K562 (cell line): ENCODE measurements at regions not wholly inside any gene's neighbourhood (a gene's known extent, or its start where the extent isn't known, plus 50 kb on each side); places are given as distances from the start of the nearest gene placed in this dataset.
A peak's percentile ranks its signal among the peaks of the same experiment; 100 is the strongest.

Experiments used
- ATAC-seq: fragments of 200-7000 bp; cut with Tn5 transposase; 3 replicates; pipeline ENCODE4 v1.9.1; 2020; ENCODE audit warnings: moderate library complexity
- BruUV-seq: library from RNA; stranded (reverse); fragments of 400-500 nt; replicated peaks from 2 replicates; lab custom pipeline; 2021; lab: Mats Ljungman, UMichigan
- CTCF ChIA-PET: fragments of 300-600 bp; formaldehyde crosslinking; extraction: SDS; loops from one replicate; lab custom pipeline; 2021; ENCODE audit warnings: low intra/inter-chr PET ratio; lab: Yijun Ruan, JAX
- POLR2A ChIA-PET: fragments of 300-600, 350-650 bp; sonication (Branson Sonifier 250); formaldehyde crosslinking; extraction: SDS; loops from one replicate; lab custom pipeline; 2021; ENCODE audit warnings: antibody characterized with exemption, inconsistent platforms; lab: Yijun Ruan, JAX
- DNase-seq, 4 experiments: peaks; one replicate each; pipeline versions ENCODE4 v3.0.0 to v3.0.0-alpha.2; 2011 to 2018; ENCODE audit warnings: low spot score in 3 of 4, mixed read lengths in 3 of 4; ENCODE audit errors: extremely low read depth in 1 of 4
- FAIRE-seq: peaks from 2 replicates; lab custom pipeline; 2011; peaks lifted over from hg19 to GRCh38; lab: Jason Lieb, UNC
- H2AFZ ChIP-seq: 2 replicates; pipeline ENCODE4 v1.6.0; 2011; ENCODE audit warnings: low read depth, low read length, control low read depth, inconsistent platforms
- H3K27ac ChIP-seq: fragments of 200-600 bp; 3 replicates; pipeline ENCODE4 v1.8.0; 2011; ENCODE audit warnings: low read depth, mild to moderate bottlenecking, control low read depth, inconsistent platforms, low read length, moderate library complexity, mixed read lengths; ENCODE audit errors: extremely low read depth
- H3K27me3 ChIP-seq, 2 experiments: fragments of 300-600 bp in 1 of 2; 2 replicates in 1 of 2; 3 replicates in 1 of 2; pipeline versions ENCODE4 v1.6.0 to v1.8.0; 2011; ENCODE audit warnings: inconsistent platforms in 2 of 2, low read length in 2 of 2, mild to moderate bottlenecking in 1 of 2, mixed read lengths in 1 of 2, moderate library complexity in 1 of 2; ENCODE audit not compliant: control insufficient read depth in 2 of 2, insufficient read depth in 2 of 2
- H3K36me3 ChIP-seq: fragments of 300-600 bp; 3 replicates; pipeline ENCODE4 v1.8.0; 2011; ENCODE audit warnings: mild to moderate bottlenecking, low read length, inconsistent platforms; ENCODE audit not compliant: control insufficient read depth, insufficient read depth
- H3K4me1 ChIP-seq, 2 experiments: fragments of 200-600 bp in 1 of 2; replicated peaks in 1 of 2; 2 replicates in 1 of 2; 3 replicates in 1 of 2; pipeline versions ENCODE4 v1.5.1 to v1.8.0; 2011; ENCODE audit warnings: inconsistent platforms in 2 of 2, low read length in 2 of 2, mild to moderate bottlenecking in 1 of 2, mixed read lengths in 1 of 2, moderate library complexity in 1 of 2; ENCODE audit not compliant: control insufficient read depth in 2 of 2, insufficient read depth in 2 of 2
- H3K4me2 ChIP-seq: 2 replicates; pipeline ENCODE4 v1.6.1; 2011; ENCODE audit warnings: low read length, control low read depth, inconsistent platforms, mixed read lengths; ENCODE audit not compliant: insufficient read depth
- H3K4me3 ChIP-seq: fragments of 200-600 bp; sonication (generic), shearing (Covaris generic); 2 replicates; pipeline ENCODE4 v1.5.1; 2016; ENCODE audit warnings: control low read depth, inconsistent platforms
- H3K79me2 ChIP-seq: fragments of 200-600 bp; 3 replicates; pipeline ENCODE4 v1.8.0; 2011; ENCODE audit warnings: low read length, inconsistent platforms; ENCODE audit not compliant: control insufficient read depth, insufficient read depth
- H3K9ac ChIP-seq, 2 experiments: 2 replicates each; pipeline versions ENCODE4 v1.6.0 to v1.6.1; 2011; ENCODE audit warnings: low read depth in 2 of 2, low read length in 2 of 2, control low read depth in 1 of 2, inconsistent platforms in 1 of 2, mild to moderate bottlenecking in 1 of 2, mixed read lengths in 1 of 2; ENCODE audit not compliant: insufficient read depth in 1 of 2
- H3K9me1 ChIP-seq: one replicate; pipeline ENCODE4 v1.6.0; 2011; ENCODE audit warnings: inconsistent platforms, mild to moderate bottlenecking, low read length, moderate library complexity; ENCODE audit not compliant: control insufficient read depth, insufficient read depth
- H3K9me3 ChIP-seq: replicated peaks from 2 replicates; pipeline ENCODE4 v1.5.1; 2011; ENCODE audit warnings: low read depth, low read length, inconsistent platforms; ENCODE audit not compliant: control insufficient read depth, insufficient read depth
- H4K20me1 ChIP-seq: replicated peaks from 2 replicates; pipeline ENCODE4 v1.6.1; 2011; ENCODE audit warnings: low read length, inconsistent platforms, mixed read lengths; ENCODE audit not compliant: control insufficient read depth, insufficient read depth
- MAFF ChIP-seq: IDR thresholded peaks from 2 replicates; pipeline ENCODE4 v1.6.1; 2012; ENCODE audit warnings: low read length, improper control_type of control experiment
- NCOA2 ChIP-seq, 2 experiments: fragments of 450-650 bp; IDR thresholded peaks; 2 replicates each; pipeline ENCODE4 v1.6.1; 2018; ENCODE audit warnings: mild to moderate bottlenecking in 2 of 2, moderate library complexity in 1 of 2; ENCODE audit not compliant: partially characterized antibody in 2 of 2
- NFIC ChIP-seq: fragments of 450-650 bp; IDR thresholded peaks from 2 replicates; pipeline ENCODE4 v1.6.1; 2017; ENCODE audit warnings: mild to moderate bottlenecking, inconsistent platforms
- PRMT5 ChIP-seq: sonication (generic); formaldehyde crosslinking; IDR thresholded peaks from 2 replicates; pipeline ENCODE4 v1.5.0; 2020; ENCODE audit warnings: missing genetic modification reagents
- TCF7 ChIP-seq: sonication (generic); IDR thresholded peaks from 2 replicates; pipeline ENCODE4 v1.6.1; 2016; ENCODE audit warnings: antibody characterized with exemption, borderline replicate concordance
- YBX1 ChIP-seq: fragments of 450-650 bp; IDR thresholded peaks from 2 replicates; pipeline ENCODE4 v1.7.1; 2016; ENCODE audit warnings: mild to moderate bottlenecking
- ZNF316 ChIP-seq: fragments of 450-650 bp; IDR thresholded peaks from 2 replicates; pipeline ENCODE4 v1.6.1; 2016
- WGBS: fragments of 100-300 bp; shearing (Covaris generic); methylation state at CpG from one replicate; pipeline ENCODE4 v1.1.6; 2016; ENCODE audit warnings: low coverage, mixed read lengths; ENCODE audit not compliant: insufficient coverage; ENCODE audit errors: missing lambda C conversion rate; 5-methylcytosine and 5-hydroxymethylcytosine counted together
- in situ Hi-C: fragments of 300-500 bp; cut with MboI; formaldehyde crosslinking; loops from 4 replicates; pipeline ENCODE4 v1.15.0; 2018; ENCODE audit warnings: inconsistent platforms, mixed read lengths
- intact Hi-C: fragments of 100-400 bp; cut with micrococcal nuclease; formaldehyde crosslinking; loops from 2 replicates; pipeline ENCODE4 v1.14.2; 2022
- TF ChIP-seq, protein P1 (sequence below): fragments of 250-450 bp; sonication (Bioruptor Pico); IDR thresholded peaks from 2 replicates; pipeline ENCODE4 v1.4.0; 2020; ENCODE audit warnings: borderline replicate concordance
- TF ChIP-seq, protein P2 (sequence below): fragments of 450-650 bp; IDR thresholded peaks from 2 replicates; pipeline ENCODE4 v1.6.1; 2016; ENCODE audit warnings: missing biosample characterization, missing genetic modification characterization

DNA sequence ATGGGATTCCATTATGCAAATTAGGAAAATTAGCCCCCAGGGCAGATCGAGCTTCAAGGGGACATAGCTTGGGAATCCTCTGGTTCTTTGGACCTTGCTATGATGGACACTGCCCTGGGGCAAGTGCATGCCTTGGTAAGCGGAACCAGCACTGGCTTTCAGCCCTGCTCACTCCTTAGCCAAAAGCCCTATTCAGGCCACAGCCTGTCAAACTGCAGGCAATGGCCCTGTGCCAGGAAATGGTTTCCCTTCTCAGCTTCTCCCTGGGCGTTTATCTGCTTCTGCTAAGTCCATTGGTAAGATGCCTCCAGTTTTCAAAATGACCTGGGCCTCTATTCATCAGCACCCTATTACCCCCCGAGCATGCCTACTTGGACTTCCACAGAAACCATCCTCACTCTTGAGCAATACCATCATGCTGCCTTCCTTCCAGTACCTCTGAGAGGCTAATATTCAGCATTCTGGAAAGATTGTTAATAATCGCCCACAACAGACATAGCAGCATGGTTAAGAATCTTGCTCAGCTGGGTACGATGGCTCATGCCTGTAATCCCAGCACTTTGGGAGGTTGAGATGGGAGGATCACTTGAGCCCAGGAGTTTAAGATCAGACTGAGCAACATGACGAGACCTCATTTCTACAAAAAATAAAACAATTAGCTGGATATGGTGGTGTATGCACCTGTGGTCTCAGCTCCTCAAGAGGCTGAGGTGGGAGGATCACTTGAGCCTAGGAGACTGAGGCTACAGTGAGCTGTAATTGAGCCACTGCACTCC, 918.6 kb upstream of the AUTS2 start:
- no peak for ATAC-seq
- no peaks in the 10 kb centered on the region for H3K79me2 ChIP-seq
- 0% methylated on average over 7 of the region's 7 CpGs for WGBS
- intact Hi-C loops = no loop called here
- no peaks in the 10 kb centered on the region for H3K36me3 ChIP-seq
- TF ChIP-seq YBX1 (no peak), NFIC (peak; percentile 16; the same call in 1 of the 2 replicates)
- H3K4me3 ChIP-seq = no peak overlapping the region
- in situ Hi-C loops = no loop called here
- H4K20me1 ChIP-seq = no peaks in the 10 kb centered on the region
- CTCF ChIA-PET = no interaction called here
- no peak overlapping the region for H3K27ac ChIP-seq
- no TSS peak for BruUV-seq
- no peak overlapping the region for H3K9ac ChIP-seq
- no peaks in the 10 kb centered on the region for H3K9me3 ChIP-seq
- no peak overlapping the region for H3K4me2 ChIP-seq
- H3K27me3 ChIP-seq = peaks cover 0 to 8% of the 10 kb centered on the region in 2 experiments; a peak in 1 of 5 replicates
- H3K9me1 ChIP-seq = no peaks in the 10 kb centered on the region
- no peak for FAIRE-seq
- no peaks in the 10 kb centered on the region for H3K4me1 ChIP-seq
- POLR2A ChIA-PET = interaction anchor here (0.6 kb wide), 1 partner anchor 107 kb away, joined by 3 read pairs; no protein-coding TSS in a partner anchor
- DNase-seq = no peak
- no peak overlapping the region for H2AFZ ChIP-seq

DNA sequence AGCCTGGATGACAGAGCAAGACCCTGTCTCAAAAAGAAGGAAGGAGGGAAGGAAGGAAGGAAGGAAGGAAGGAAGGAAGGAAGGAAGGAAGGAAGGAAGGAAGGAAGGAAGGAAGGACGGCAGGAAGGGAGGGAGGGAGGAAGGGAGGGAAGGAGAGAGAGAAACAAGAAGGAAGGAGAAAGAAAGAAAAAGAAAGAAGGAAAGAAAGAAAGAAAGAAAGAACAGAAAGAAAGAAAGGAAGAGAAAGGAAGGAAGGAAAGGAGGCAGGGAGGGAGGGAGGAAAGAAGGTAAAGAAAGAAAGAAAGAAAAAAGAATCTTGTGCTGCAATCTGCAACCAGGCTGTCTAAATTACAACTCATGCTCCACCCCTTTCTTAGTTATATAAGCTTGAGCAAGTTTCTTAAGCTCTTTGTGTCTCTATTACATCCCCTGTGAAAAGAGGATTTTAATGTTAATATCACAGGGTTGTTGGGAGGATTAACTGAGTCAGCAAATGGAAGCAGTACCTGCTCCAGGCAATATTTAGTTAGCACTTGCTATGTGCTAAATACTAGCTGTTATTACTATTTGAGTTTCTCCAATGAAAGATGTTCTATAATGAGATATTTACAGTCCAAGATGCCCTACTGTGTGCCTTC, 917.9 kb upstream of the AUTS2 start:
- Histone ChIP-seq H3K4me2 (no peak overlapping the region), H3K27me3 (peaks cover 0 to 8% of the 10 kb centered on the region in 2 experiments; a peak in 1 of 5 replicates), H3K9me1 (no peaks in the 10 kb centered on the region), H2AFZ (no peak overlapping the region), H3K36me3 (no peaks in the 10 kb centered on the region), H3K4me3 (no peak overlapping the region), H3K79me2 (no peaks in the 10 kb centered on the region), H3K9ac (no peak overlapping the region), H3K4me1 (no peaks in the 10 kb centered on the region), H4K20me1 (no peaks in the 10 kb centered on the region), H3K9me3 (no peaks in the 10 kb centered on the region), H3K27ac (no peak overlapping the region)
- in situ Hi-C loops = no loop called here
- no peak for ATAC-seq
- no peak for DNase-seq
- no TSS peak for BruUV-seq
- 0% methylated on average over 1 of the region's 1 CpG for WGBS
- POLR2A ChIA-PET = interaction anchor here (0.6 kb wide), 2 partner anchors 22 to 412 kb away, joined by 3 read pairs; no protein-coding TSS in a partner anchor
- CTCF ChIA-PET = no interaction called here
- no peak for FAIRE-seq
- intact Hi-C loops = no loop called here
- TF ChIP-seq MAFF = 0 out of 2 replicates have a peak, but pooled peaks have one; percentile 13
- TF ChIP-seq ZNF316 = peak; percentile 37
- no peak for TF ChIP-seq PRMT5 (CRISPR knock-in tag)
- TF ChIP-seq, protein P1, sequence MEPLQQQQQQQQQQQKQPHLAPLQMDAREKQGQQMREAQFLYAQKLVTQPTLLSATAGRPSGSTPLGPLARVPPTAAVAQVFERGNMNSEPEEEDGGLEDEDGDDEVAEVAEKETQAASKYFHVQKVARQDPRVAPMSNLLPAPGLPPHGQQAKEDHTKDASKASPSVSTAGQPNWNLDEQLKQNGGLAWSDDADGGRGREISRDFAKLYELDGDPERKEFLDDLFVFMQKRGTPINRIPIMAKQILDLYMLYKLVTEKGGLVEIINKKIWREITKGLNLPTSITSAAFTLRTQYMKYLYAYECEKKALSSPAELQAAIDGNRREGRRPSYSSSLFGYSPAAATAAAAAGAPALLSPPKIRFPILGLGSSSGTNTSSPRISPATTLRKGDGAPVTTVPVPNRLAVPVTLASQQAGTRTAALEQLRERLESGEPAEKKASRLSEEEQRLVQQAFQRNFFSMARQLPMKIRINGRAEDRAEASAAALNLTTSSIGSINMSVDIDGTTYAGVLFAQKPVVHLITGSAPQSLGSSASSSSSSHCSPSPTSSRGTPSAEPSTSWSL (CRISPR knock-in tag) = no peak
- no peak for TF ChIP-seq NCOA2 (IDR thresholded peaks at IDR 0.05; ENCODE audit: partially characterized antibody in 2 of 2)
- TF ChIP-seq, protein P2, sequence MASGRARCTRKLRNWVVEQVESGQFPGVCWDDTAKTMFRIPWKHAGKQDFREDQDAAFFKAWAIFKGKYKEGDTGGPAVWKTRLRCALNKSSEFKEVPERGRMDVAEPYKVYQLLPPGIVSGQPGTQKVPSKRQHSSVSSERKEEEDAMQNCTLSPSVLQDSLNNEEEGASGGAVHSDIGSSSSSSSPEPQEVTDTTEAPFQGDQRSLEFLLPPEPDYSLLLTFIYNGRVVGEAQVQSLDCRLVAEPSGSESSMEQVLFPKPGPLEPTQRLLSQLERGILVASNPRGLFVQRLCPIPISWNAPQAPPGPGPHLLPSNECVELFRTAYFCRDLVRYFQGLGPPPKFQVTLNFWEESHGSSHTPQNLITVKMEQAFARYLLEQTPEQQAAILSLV = no peak
- no peak for TF ChIP-seq TCF7
